ENCODE measurements at regions not wholly inside any gene's neighbourhood (a gene's known extent, or its start where the extent isn't known, plus 50 kb on each side); places are given as distances from the start of the nearest gene placed in this dataset.
"Not testable (repeated sequence)": the region's sequence is repeated elsewhere in the genome, so short reads cannot be mapped to it uniquely, and the experiment has no call there.

DNA sequence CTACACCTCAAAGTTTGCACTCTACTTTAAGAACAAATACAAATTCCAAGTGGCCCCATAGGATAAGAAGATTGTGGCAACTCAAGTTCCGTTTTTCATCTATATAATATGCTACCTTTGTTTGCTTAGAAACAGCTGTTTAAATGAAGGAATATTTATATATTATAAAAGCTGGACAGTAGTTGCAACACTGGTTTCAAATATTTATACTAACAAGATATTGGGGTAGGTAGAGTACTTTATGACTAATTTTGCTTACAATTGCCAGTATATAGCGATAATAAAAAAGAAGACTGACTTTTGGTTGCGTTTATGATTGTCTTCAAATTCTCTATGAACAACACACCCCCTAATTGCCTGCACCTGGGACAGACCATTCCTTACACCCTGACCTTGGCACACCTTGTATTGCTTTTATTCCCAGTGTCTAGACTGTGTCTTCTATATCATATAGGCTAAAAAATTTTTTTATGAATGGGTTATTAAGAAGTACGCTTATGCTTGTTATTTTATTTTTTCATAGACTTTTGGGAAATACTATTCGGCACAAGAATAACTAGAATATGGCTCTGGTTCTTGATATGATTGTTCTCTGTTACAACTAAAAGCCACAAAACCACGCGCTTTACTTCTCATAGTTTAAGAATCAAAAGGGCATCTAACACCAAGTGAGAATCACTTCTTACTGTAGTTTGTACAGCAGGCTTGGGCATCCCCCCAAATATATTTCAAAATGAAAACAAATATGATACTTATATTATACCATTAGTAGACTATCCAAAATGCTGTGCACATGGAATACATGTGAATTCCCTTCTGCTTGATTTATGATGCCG lies 455.4 kb upstream of the DCN start:
- TF ChIP-seq CTCF (IDR thresholded peaks at IDR 0.05; ENCODE audit: low read depth, low read length): no peak
- DNase-seq (ENCODE audit: low read depth, low spot score): no peak
- in situ Hi-C loops (cut with HindIII; ENCODE audit: low sequenced_read_pairs): no loop called here
- H3K4me3 ChIP-seq (ENCODE audit: low read depth, low read length): no peak overlapping the region

DNA sequence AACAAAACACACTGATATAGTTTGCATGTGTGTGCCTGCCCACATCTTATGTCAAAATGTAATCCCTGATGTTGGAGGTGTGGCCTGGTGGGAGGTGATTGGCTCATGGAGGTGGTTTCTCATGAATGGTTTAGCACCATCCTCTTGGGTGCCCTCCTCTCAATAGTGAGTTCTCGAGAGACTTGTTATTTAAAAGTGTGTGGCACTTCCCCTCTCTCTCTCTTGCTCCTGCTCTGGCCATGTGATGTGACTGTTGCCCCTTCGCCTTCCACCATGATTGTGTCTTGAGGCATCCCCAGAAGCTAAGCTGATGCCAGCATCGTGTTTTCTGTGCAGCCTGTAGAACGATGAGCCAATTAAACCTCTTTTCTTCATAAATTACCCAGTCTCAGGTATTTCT lies 454.1 kb upstream of the DCN start:
- in situ Hi-C loops (cut with HindIII; ENCODE audit: low sequenced_read_pairs): no loop called here

DNA sequence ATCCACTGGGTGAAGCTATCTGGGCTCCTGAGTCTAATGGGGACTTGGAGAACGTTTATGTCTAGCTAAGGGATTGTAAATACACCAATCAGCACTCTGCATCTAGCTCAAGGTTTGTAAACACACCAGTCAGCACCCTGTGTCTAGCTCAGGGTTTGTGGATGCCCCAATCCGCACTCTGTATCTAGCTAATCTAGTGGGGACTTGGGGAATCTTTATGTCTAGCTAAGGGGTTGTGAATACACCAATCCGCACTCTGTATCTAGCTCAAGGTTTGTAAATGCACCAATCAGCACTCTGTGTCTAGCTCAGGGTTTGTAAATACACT lies 451.7 kb upstream of the DCN start:
- H3K4me3 ChIP-seq (ENCODE audit: low read depth, low read length): not testable (repeated sequence)

More for the DNA sequence above, 454.1 kb upstream of the DCN start:
- no peak for DNase-seq (ENCODE audit: low read depth, low spot score)
- H3K4me3 ChIP-seq (ENCODE audit: low read depth, low read length): no peak overlapping the region
- TF ChIP-seq CTCF (IDR thresholded peaks at IDR 0.05; ENCODE audit: low read depth, low read length): no peak

DNA sequence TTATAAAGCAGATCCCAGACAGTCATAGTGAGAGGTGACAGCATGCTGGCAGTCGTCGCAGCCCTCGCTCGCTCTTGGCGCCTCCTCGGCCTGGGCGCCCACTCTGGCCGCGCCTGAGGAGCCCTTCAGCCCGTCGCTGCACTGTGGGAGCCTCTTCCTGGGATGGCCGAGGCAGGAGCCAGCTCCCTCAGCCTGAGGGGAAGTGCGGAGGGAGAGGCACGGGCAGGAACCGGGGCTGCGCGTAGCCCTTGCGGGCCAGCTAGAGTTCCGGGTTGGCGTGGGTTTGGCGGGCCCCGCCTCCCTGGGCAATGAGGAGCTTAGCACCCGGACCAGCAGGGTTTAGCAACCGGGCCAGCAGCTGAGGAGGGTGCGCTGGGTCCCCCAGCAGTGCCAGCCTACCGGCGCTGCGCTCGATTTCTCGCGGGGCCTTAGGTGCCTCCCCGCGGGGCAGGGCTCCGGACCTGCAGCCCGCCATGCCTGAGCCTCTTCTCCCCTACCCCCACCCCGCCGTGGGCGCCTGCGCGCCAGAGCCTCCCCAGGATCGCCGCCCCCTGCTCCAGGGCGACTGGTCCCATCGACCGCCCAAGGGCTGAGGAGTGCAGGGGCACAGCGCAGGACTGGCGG lies 451.2 kb upstream of the DCN start:
- no peak overlapping the region for H3K4me3 ChIP-seq (ENCODE audit: low read depth, low read length)
- no peak for TF ChIP-seq CTCF (IDR thresholded peaks at IDR 0.05; ENCODE audit: low read depth, low read length)
- in situ Hi-C loops (cut with HindIII; ENCODE audit: low sequenced_read_pairs): no loop called here
- DNase-seq (ENCODE audit: low read depth, low spot score): no peak

More for the DNA sequence above, 451.7 kb upstream of the DCN start:
- in situ Hi-C loops (cut with HindIII; ENCODE audit: low sequenced_read_pairs); DNase-seq (ENCODE audit: low read depth, low spot score): not testable (repeated sequence)

DNA sequence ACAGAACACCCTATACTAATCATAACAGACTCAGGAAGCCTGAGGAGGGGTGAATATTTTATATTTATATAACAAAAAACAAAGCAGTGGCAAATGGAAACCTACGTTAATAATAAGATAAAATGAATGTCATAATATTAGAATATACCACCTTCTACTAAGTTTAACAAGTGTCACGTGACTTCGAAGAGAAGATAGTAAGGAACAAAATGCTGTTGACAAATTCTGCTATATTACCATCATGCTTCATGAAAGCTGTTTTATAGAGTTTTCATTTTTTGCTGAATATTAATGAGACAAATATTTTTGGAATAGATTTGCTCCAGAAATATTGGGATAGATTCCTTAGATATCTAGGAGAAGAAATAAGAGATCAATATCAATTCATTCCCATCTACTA lies 450.6 kb upstream of the DCN start:
- no peak for DNase-seq (ENCODE audit: low read depth, low spot score)
- H3K4me3 ChIP-seq (ENCODE audit: low read depth, low read length): no peak overlapping the region
- no peak for TF ChIP-seq CTCF (IDR thresholded peaks at IDR 0.05; ENCODE audit: low read depth, low read length)
- in situ Hi-C loops (cut with HindIII; ENCODE audit: low sequenced_read_pairs): no loop called here

DNA sequence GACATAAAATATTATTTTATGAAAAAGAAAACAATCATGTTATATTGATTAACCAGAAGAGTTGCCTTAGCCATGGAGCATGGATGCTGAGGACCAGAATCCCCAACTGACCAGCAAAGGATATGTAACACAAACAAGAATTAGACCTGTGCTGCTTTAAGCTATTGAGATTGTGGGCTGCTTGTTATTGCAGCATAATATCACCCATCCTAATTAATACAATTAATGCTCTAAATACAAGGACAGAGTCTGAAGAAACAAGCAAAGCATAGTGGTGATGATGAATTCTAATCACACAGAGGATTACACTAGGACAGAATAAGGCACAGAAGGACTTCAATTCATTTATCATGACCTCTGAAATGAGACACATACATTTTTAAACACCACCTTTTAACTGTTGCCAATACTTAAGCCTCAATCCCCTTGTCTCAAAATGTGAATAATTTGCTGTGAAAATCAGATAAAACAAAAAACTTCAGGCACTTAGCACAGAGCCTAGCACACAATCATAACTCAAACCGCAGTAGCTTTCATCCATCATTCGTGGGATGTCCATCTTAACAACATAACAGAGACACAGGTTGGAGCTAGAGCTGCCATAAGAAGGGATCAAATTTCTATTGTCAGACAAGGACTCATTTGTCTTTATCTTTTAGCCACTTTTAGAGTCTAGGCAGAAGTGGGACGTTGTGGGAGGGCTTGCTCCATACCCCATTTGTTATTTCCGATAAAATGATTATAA lies 449.6 kb upstream of the DCN start:
- in situ Hi-C loops (cut with HindIII; ENCODE audit: low sequenced_read_pairs): no loop called here
- no peak overlapping the region for H3K4me3 ChIP-seq (ENCODE audit: low read depth, low read length)
- no peak for TF ChIP-seq CTCF (IDR thresholded peaks at IDR 0.05; ENCODE audit: low read depth, low read length)
- no peak for DNase-seq (ENCODE audit: low read depth, low spot score)
